H1 (cell line): ENCODE measurements at regions not wholly inside any gene's neighbourhood (a gene's known extent, or its start where the extent isn't known, plus 50 kb on each side); places are given as distances from the start of the nearest gene placed in this dataset.

Source experiments
- CTCF ChIA-PET: fragments of 300-600 bp; sonication (Branson Sonifier 250); formaldehyde crosslinking; loops from one replicate; lab custom pipeline; 2021; ENCODE audit not compliant: partially characterized antibody; lab: Charles Lee
- POLR2A ChIA-PET: fragments of 300-600 bp; sonication (Branson Sonifier 250); formaldehyde crosslinking; loops from one replicate; lab custom pipeline; 2021; ENCODE audit warnings: inconsistent platforms; ENCODE audit not compliant: partially characterized antibody; lab: Charles Lee
- DNase-seq, 2 experiments: peaks; one replicate each; pipeline versions ENCODE4 v3.0.0 to v3.0.0-alpha.2; 2010 to 2022; ENCODE audit warnings: low spot score in 2 of 2, low read depth in 1 of 2, mixed read lengths in 1 of 2
- FAIRE-seq: peaks from 2 replicates; lab custom pipeline; 2011; peaks lifted over from hg19 to GRCh38; lab: Jason Lieb, UNC
- H2AFZ ChIP-seq: 2 replicates; pipeline ENCODE4 v1.8.1; 2012; ENCODE audit warnings: low read length, inconsistent platforms
- H2AK5ac ChIP-seq: 2 replicates; pipeline ENCODE4 v1.6.1; 2013; ENCODE audit warnings: low read depth, low read length
- H2BK120ac ChIP-seq: replicated peaks from 2 replicates; pipeline ENCODE3; 2013; ENCODE audit warnings: low read depth, low read length, inconsistent platforms
- H2BK12ac ChIP-seq: 2 replicates; pipeline ENCODE4 v1.6.1; 2013; ENCODE audit warnings: low read depth, low read length
- H2BK15ac ChIP-seq: 2 replicates; pipeline ENCODE4 v1.6.1; 2013; ENCODE audit warnings: low read length
- H2BK20ac ChIP-seq: 2 replicates; pipeline ENCODE4 v1.6.1; 2013; ENCODE audit warnings: low read length
- H2BK5ac ChIP-seq: 2 replicates; pipeline ENCODE4 v1.6.1; 2013; ENCODE audit warnings: low read depth, low read length
- H3K14ac ChIP-seq: 2 replicates; pipeline ENCODE4 v1.6.1; 2013; ENCODE audit warnings: inconsistent platforms; ENCODE audit not compliant: insufficient read length
- H3K18ac ChIP-seq: 2 replicates; pipeline ENCODE4 v1.6.1; 2013; ENCODE audit warnings: low read length; ENCODE audit errors: extremely low read depth
- H3K23ac ChIP-seq: 2 replicates; pipeline ENCODE4 v1.6.1; 2013; ENCODE audit warnings: inconsistent platforms; ENCODE audit not compliant: insufficient read length
- H3K23me2 ChIP-seq: 2 replicates; pipeline ENCODE4 v1.6.1; 2013; ENCODE audit warnings: low read depth, low read length
- H3K27ac ChIP-seq: 2 replicates; pipeline ENCODE4 v1.6.1; 2011; ENCODE audit warnings: low read depth, low read length, inconsistent platforms
- H3K27me3 ChIP-seq, 4 experiments: replicated peaks in 1 of 4; 1 replicate in 1 of 4; 2 replicates in 3 of 4; pipeline versions ENCODE4 v1.6.1 to v1.8.1; 2011 to 2013; ENCODE audit warnings: low read length in 3 of 4, mild to moderate bottlenecking in 3 of 4, inconsistent platforms in 2 of 4, mixed read lengths in 2 of 4, moderate library complexity in 1 of 4; ENCODE audit not compliant: control insufficient read depth in 3 of 4, insufficient read depth in 3 of 4; ENCODE audit errors: extremely low read depth in 1 of 4
- H3K36me3 ChIP-seq, 4 experiments: 2 replicates each; pipeline versions ENCODE4 v1.6.1 to v1.8.1; 2011 to 2013; ENCODE audit warnings: mild to moderate bottlenecking in 4 of 4, low read length in 3 of 4, moderate library complexity in 2 of 4, control low read depth in 1 of 4, inconsistent platforms in 1 of 4; ENCODE audit not compliant: insufficient read depth in 4 of 4, control insufficient read depth in 2 of 4
- H3K4ac ChIP-seq: replicated peaks from 2 replicates; pipeline ENCODE3; 2013; ENCODE audit warnings: low read length, low read depth, mixed read lengths, inconsistent platforms; ENCODE audit not compliant: insufficient read length
- H3K4me1 ChIP-seq, 4 experiments: replicated peaks in 1 of 4; 1 replicate in 1 of 4; 2 replicates in 3 of 4; pipeline versions ENCODE4 v1.6.1 to v1.8.1; 2011 to 2013; ENCODE audit warnings: low read length in 3 of 4, inconsistent platforms in 2 of 4, mixed read lengths in 1 of 4; ENCODE audit not compliant: insufficient read depth in 4 of 4, control insufficient read depth in 3 of 4
- H3K4me2 ChIP-seq, 2 experiments: 2 replicates each; pipeline versions ENCODE4 v1.6.1 to v1.8.1; 2011 to 2013; ENCODE audit warnings: low read depth in 2 of 2, low read length in 2 of 2, control low read depth in 1 of 2, inconsistent platforms in 1 of 2, mild to moderate bottlenecking in 1 of 2; ENCODE audit not compliant: insufficient read depth in 1 of 2
- H3K4me3 ChIP-seq, 4 experiments: fragments of 200-600, 300-600 bp in 1 of 4; sonication (generic), shearing (Covaris generic), sonication (Bioruptor Twin) in 1 of 4; 2 replicates each; pipeline versions ENCODE4 v1.5.1 to v1.8.1; 2011 to 2016; ENCODE audit warnings: low read length in 4 of 4, low read depth in 3 of 4, control low read depth in 2 of 4, inconsistent platforms in 2 of 4, mild to moderate bottlenecking in 2 of 4, mixed read lengths in 1 of 4, moderate library complexity in 1 of 4; ENCODE audit not compliant: insufficient read depth in 2 of 4; ENCODE audit errors: extremely low read depth in 1 of 4
- H3K56ac ChIP-seq: replicated peaks from 2 replicates; pipeline ENCODE3; 2013; ENCODE audit warnings: low read depth, mild to moderate bottlenecking, mixed read lengths, low read length, inconsistent platforms; ENCODE audit not compliant: insufficient read length
- H3K79me1 ChIP-seq: 2 replicates; pipeline ENCODE4 v1.6.1; 2013; ENCODE audit warnings: low read depth, low read length, control low read depth
- H3K79me2 ChIP-seq, 2 experiments: 2 replicates each; pipeline versions ENCODE4 v1.6.1 to v1.8.1; 2012 to 2013; ENCODE audit warnings: low read length in 2 of 2, mild to moderate bottlenecking in 2 of 2, inconsistent platforms in 1 of 2; ENCODE audit not compliant: insufficient read depth in 2 of 2, control insufficient read depth in 1 of 2
- H3K9ac ChIP-seq, 4 experiments: replicated peaks in 1 of 4; 1 replicate in 1 of 4; 2 replicates in 3 of 4; pipeline versions ENCODE4 v1.6.1 to v1.8.1; 2011 to 2013; ENCODE audit warnings: low read depth in 3 of 4, low read length in 3 of 4, control low read depth in 2 of 4, mild to moderate bottlenecking in 2 of 4, moderate library complexity in 2 of 4, inconsistent platforms in 1 of 4; ENCODE audit errors: extremely low read depth in 1 of 4
- H3K9me3 ChIP-seq, 2 experiments: 2 replicates each; pipeline versions ENCODE4 v1.6.1 to v1.8.1; 2012 to 2013; ENCODE audit warnings: mild to moderate bottlenecking in 2 of 2, moderate library complexity in 2 of 2, control low read depth in 1 of 2, inconsistent platforms in 1 of 2, low read depth in 1 of 2, low read length in 1 of 2, mixed read lengths in 1 of 2; ENCODE audit not compliant: insufficient read depth in 2 of 2
- H4K20me1 ChIP-seq, 2 experiments: replicated peaks in 1 of 2; 2 replicates each; pipeline versions ENCODE3 to v1.8.1; 2011 to 2013; ENCODE audit warnings: inconsistent platforms in 2 of 2, low read length in 2 of 2, mild to moderate bottlenecking in 1 of 2; ENCODE audit not compliant: insufficient read depth in 2 of 2, control insufficient read depth in 1 of 2
- H4K5ac ChIP-seq: 2 replicates; pipeline ENCODE4 v1.6.1; 2013; ENCODE audit warnings: low read length, low read depth, mixed read lengths, inconsistent platforms; ENCODE audit not compliant: insufficient read length
- H4K8ac ChIP-seq: 2 replicates; pipeline ENCODE4 v1.8.0; 2013; ENCODE audit warnings: mild to moderate bottlenecking, moderate library complexity, low read length, inconsistent platforms; ENCODE audit not compliant: insufficient read depth; ENCODE audit errors: extremely low read depth
- H4K91ac ChIP-seq: replicated peaks from 2 replicates; pipeline ENCODE3; 2013; ENCODE audit warnings: low read length, mixed read lengths, inconsistent platforms; ENCODE audit not compliant: insufficient read length
- BACH1 ChIP-seq: IDR thresholded peaks from 2 replicates; pipeline ENCODE4 v1.6.1; 2012; ENCODE audit warnings: low read length, improper control_type of control experiment
- CHD1 ChIP-seq: IDR thresholded peaks from 2 replicates; pipeline ENCODE4 v1.6.1; 2012; ENCODE audit warnings: low read depth, low read length, improper control_type of control experiment
- CHD2 ChIP-seq: IDR thresholded peaks from 2 replicates; pipeline ENCODE4 v1.6.1; 2012; ENCODE audit warnings: low read length, improper control_type of control experiment
- HDAC6 ChIP-seq: IDR thresholded peaks from one replicate; pipeline ENCODE4 v1.7.1; 2012; ENCODE audit warnings: low read depth, mild to moderate bottlenecking, inconsistent platforms, low read length, moderate library complexity
- KDM5A ChIP-seq: fragments of 200-600 bp; IDR thresholded peaks from 2 replicates; pipeline ENCODE4 v1.7.1; 2012; ENCODE audit warnings: mild to moderate bottlenecking, low read length, inconsistent platforms, mixed read lengths
- MAFK ChIP-seq: IDR thresholded peaks from 2 replicates; pipeline ENCODE4 v1.6.1; 2012; ENCODE audit warnings: low read depth, mild to moderate bottlenecking, improper control_type of control experiment, low read length
- NANOG ChIP-seq: IDR thresholded peaks from 2 replicates; pipeline ENCODE4 v1.6.1; 2011; ENCODE audit warnings: low read length, low read depth, mild to moderate bottlenecking, inconsistent platforms; ENCODE audit not compliant: insufficient read depth, poor library complexity, severe bottlenecking
- PHF8 ChIP-seq: fragments of 200-600 bp; sonication (generic); conservative IDR thresholded peaks from 2 replicates; pipeline ENCODE4 v1.7.1; 2012; ENCODE audit warnings: low read depth, mild to moderate bottlenecking, inconsistent platforms, low read length, moderate library complexity
- RXRA ChIP-seq: IDR thresholded peaks from 2 replicates; pipeline ENCODE4 v1.6.1; 2011; ENCODE audit warnings: low read depth, mild to moderate bottlenecking, low read length, moderate library complexity; ENCODE audit not compliant: insufficient read depth
- SP1 ChIP-seq: IDR thresholded peaks from 2 replicates; pipeline ENCODE4 v1.6.1; 2011; ENCODE audit warnings: low read depth, low read length
- TAF7 ChIP-seq: optimal IDR thresholded peaks from 2 replicates; pipeline ENCODE3; 2011; ENCODE audit warnings: low read depth, mild to moderate bottlenecking, inconsistent platforms, low read length, moderate library complexity, borderline replicate concordance
- WGBS, 2 experiments: shearing (Covaris generic) in 1 of 2; methylation state at CpG; one replicate each; pipeline versions ENCODE4 v1.1.6 to v1.1.7; 2013 to 2015; ENCODE audit warnings: low lambda C conversion rate in 2 of 2, mixed read lengths in 2 of 2, inconsistent platforms in 1 of 2, low coverage in 1 of 2, missing lambda C conversion rate in 1 of 2; ENCODE audit not compliant: insufficient replicate concordance in 2 of 2, insufficient coverage in 1 of 2, insufficient read length in 1 of 2; ENCODE audit errors: extremely low coverage in 1 of 2, missing lambda C conversion rate in 1 of 2; 5-methylcytosine and 5-hydroxymethylcytosine counted together
- TF ChIP-seq, protein P1 (sequence below): IDR thresholded peaks from 2 replicates; pipeline ENCODE4 v1.6.1; 2011; ENCODE audit warnings: low read length, improper control_type of control experiment

DNA sequence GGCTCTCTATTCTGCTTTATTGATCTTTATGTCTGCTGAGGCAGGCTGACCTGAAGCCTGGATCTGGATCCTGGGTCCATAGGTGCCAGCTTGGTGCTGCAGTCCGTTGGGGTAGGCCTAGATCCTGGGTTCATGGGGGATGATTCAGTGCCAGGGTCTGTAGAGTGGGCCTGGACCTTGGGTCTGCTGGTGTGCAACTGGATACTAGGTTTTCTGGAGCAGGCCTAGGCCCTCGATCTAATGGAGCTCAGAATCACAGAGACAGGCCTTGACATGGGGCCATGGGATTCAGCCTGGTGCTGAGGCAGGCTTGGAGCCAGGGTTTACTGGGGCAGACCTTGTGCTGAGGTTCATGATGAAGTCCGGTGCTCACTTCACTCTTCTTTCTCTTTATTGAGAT is 358.6 kb downstream of the TEX13C start:
- H4K5ac ChIP-seq, result no peak overlapping the region
- no peak overlapping the region for H3K23ac ChIP-seq
- H3K27ac ChIP-seq, result no peak overlapping the region
- no peak overlapping the region for H2AFZ ChIP-seq
- H3K9me3 ChIP-seq, result peaks cover 0 to 9% of the 10 kb centered on the region in 2 experiments; a peak in 2 of 4 replicates
- H3K14ac ChIP-seq, result no peak overlapping the region
- no peak overlapping the region for H3K18ac ChIP-seq
- H3K27me3 ChIP-seq, result no peaks in the 10 kb centered on the region
- H3K56ac ChIP-seq, result no peak overlapping the region
- no peak overlapping the region for H2AK5ac ChIP-seq
- DNase-seq (no peak), FAIRE-seq (no peak)
- CTCF ChIA-PET, result no interaction called here
- H2BK12ac ChIP-seq, result no peak overlapping the region
- H3K9ac ChIP-seq, result no peak overlapping the region
- H4K91ac ChIP-seq, result no peak overlapping the region
- H2BK15ac ChIP-seq, result no peak overlapping the region
- H4K20me1 ChIP-seq, result no peaks in the 10 kb centered on the region
- no peak overlapping the region for H4K8ac ChIP-seq
- no peak overlapping the region for H3K4ac ChIP-seq
- 0 out of 8 replicates have a peak, but pooled peaks cover 0 to 2% (median 0%) of the 10 kb centered on the region in 4 experiments for H3K36me3 ChIP-seq
- H3K4me2 ChIP-seq, result no peak overlapping the region
- no peak overlapping the region for H2BK120ac ChIP-seq
- POLR2A ChIA-PET, result no interaction called here
- H3K79me2 ChIP-seq, result no peaks in the 10 kb centered on the region
- H2BK5ac ChIP-seq, result no peak overlapping the region
- no peaks in the 10 kb centered on the region for H3K4me1 ChIP-seq
- no peaks in the 10 kb centered on the region for H3K79me1 ChIP-seq
- TF ChIP-seq TAF7 (no peak), KDM5A (no peak), RXRA (no peak), CHD2 (no peak), CHD1 (no peak), SP1 (no peak), PHF8 (no peak), NANOG (no peak), MAFK (no peak), BACH1 (no peak), HDAC6 (no peak)
- TF ChIP-seq, protein P1, sequence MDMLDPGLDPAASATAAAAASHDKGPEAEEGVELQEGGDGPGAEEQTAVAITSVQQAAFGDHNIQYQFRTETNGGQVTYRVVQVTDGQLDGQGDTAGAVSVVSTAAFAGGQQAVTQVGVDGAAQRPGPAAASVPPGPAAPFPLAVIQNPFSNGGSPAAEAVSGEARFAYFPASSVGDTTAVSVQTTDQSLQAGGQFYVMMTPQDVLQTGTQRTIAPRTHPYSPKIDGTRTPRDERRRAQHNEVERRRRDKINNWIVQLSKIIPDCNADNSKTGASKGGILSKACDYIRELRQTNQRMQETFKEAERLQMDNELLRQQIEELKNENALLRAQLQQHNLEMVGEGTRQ, result no peak
- no peak overlapping the region for H2BK20ac ChIP-seq
- no peaks in the 10 kb centered on the region for H3K23me2 ChIP-seq
- 78% methylated on average over 1 of the region's 3 CpGs; no CpG with 5 or more reads in 1 of the 2 experiments for WGBS, 2 experiments
- no peak overlapping the region for H3K4me3 ChIP-seq
